ENCODE measurements at regions not wholly inside any gene's neighbourhood (a gene's known extent, or its start where the extent isn't known, plus 50 kb on each side); places are given as distances from the start of the nearest gene placed in this dataset.

GRCh38 chr9:135258461-135258860 lies 171.0 kb downstream of the OLFM1 start:
- DNase-seq: no peak
- Histone ChIP-seq H3K36me3 (no peaks in the 10 kb centered on the region), H3K4me3 (ENCODE audit: low read depth, low read length) (no peak overlapping the region), H3K4me1 (peaks cover 3% of the 10 kb centered on the region; the same call in 1 of the 2 replicates), H3K27me3 (no peaks in the 10 kb centered on the region), H3K9me3 (no peaks in the 10 kb centered on the region)
- TF ChIP-seq, protein P1, sequence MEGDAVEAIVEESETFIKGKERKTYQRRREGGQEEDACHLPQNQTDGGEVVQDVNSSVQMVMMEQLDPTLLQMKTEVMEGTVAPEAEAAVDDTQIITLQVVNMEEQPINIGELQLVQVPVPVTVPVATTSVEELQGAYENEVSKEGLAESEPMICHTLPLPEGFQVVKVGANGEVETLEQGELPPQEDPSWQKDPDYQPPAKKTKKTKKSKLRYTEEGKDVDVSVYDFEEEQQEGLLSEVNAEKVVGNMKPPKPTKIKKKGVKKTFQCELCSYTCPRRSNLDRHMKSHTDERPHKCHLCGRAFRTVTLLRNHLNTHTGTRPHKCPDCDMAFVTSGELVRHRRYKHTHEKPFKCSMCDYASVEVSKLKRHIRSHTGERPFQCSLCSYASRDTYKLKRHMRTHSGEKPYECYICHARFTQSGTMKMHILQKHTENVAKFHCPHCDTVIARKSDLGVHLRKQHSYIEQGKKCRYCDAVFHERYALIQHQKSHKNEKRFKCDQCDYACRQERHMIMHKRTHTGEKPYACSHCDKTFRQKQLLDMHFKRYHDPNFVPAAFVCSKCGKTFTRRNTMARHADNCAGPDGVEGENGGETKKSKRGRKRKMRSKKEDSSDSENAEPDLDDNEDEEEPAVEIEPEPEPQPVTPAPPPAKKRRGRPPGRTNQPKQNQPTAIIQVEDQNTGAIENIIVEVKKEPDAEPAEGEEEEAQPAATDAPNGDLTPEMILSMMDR (IDR thresholded peaks at IDR 0.05; ENCODE audit: low read depth, low read length): no peak

DNA sequence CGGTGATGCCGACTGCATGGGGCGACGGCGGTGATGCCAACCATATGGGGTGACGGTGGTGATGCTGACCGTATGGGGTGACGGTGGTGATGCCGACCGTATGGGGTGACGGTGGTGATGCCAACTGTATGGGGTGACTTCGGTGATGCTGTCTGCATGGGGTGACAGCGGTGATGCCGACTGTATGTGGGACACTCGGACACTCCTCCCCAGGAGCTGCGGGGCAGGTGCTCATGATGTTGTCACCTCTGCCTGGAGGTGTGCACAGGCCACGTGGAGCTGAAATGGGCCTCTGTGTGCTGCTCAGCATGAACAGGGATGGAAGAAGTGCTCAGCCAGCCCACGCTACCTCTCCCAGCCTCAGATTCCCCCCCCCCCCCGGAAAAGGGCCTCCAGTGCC lies 171.8 kb downstream of the OLFM1 start:
- TF ChIP-seq, protein P1 (IDR thresholded peaks at IDR 0.05; ENCODE audit: low read depth, low read length): no peak
- H3K9me3 ChIP-seq: no peaks in the 10 kb centered on the region
- no peak overlapping the region for H3K4me3 ChIP-seq (ENCODE audit: low read depth, low read length)
- no peak for DNase-seq
- H3K36me3 ChIP-seq: no peaks in the 10 kb centered on the region
- no peaks in the 10 kb centered on the region for H3K27me3 ChIP-seq
- H3K4me1 ChIP-seq: peaks cover 3% of the 10 kb centered on the region; the same call in 1 of the 2 replicates

DNA sequence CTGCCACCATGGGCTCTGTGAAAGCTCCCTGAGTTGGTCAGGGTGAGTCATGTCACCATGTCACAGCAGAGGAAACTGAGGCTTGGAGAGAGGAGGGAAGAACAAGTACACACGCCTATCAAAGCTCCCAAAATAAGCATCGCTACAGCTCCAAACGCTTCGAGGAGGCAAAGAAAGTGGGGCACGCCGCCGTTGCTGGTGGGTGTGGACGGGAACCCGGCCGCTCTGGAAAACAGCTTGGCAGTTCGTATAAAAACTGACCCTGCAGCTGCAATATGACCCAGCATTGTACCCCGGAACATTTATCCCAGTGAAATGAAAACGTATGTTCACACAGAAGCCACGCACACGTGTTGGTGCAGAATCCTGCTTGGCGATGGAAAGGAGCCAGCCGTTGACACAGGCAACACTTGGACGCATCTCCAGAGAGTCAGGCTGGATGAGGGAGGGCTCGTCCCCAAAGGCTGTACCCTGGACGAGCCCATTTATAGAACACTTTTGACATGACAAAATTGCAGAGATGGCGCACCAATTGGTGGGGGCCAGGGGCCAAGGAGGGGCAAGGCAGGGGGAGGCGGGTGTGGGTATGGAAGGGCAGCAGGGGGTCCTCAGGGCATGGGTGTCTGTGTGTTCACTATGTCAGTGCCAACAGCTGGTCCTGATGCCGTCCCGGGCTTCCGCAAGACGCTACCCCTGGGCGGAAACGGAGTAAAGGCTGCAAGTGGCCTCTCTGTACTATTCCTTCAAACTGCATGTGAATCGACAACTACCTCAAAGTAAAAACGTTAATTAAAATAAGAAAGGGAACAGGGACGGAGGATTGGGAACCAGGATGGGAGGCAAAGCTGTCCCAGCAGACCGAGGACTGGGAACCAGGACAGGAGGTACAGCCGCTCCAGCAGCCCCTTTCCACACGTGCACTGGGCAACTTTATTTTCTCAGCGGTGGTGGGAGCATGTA lies 173.0 kb downstream of the OLFM1 start:
- Histone ChIP-seq H3K4me3 (ENCODE audit: low read depth, low read length) (no peak overlapping the region), H3K4me1 (peaks cover 3% of the 10 kb centered on the region; the same call in 1 of the 2 replicates), H3K27me3 (no peaks in the 10 kb centered on the region), H3K36me3 (no peaks in the 10 kb centered on the region), H3K9me3 (no peaks in the 10 kb centered on the region)
- TF ChIP-seq, protein P1 (IDR thresholded peaks at IDR 0.05; ENCODE audit: low read depth, low read length): no peak
- no peak for DNase-seq

DNA sequence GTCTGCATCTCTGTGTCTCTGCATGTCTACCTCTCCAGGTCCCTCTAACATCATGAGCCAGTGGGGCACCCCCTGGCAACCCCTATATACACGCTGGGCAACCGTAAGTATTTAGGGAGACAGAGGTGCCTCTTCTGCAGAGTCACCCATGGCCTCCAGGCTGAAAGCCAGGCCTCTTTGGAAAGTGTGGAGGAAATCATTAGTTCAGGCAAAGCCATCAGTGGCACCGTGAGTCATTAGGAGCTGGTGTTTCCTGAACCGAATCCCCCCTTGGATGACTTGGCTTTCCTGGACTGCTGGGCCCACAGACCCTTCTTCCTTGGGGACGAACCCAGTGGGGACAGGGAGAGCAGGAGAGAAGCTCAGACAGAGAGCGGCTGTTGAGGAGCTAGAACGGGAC lies 174.8 kb downstream of the OLFM1 start:
- TF ChIP-seq, protein P1 (IDR thresholded peaks at IDR 0.05; ENCODE audit: low read depth, low read length): no peak
- no peaks in the 10 kb centered on the region for H3K9me3 ChIP-seq
- peaks cover 3% of the 10 kb centered on the region; the same call in 1 of the 2 replicates for H3K4me1 ChIP-seq
- H3K4me3 ChIP-seq (ENCODE audit: low read depth, low read length): no peak overlapping the region
- DNase-seq: no peak
- H3K36me3 ChIP-seq: no peaks in the 10 kb centered on the region
- no peaks in the 10 kb centered on the region for H3K27me3 ChIP-seq

DNA sequence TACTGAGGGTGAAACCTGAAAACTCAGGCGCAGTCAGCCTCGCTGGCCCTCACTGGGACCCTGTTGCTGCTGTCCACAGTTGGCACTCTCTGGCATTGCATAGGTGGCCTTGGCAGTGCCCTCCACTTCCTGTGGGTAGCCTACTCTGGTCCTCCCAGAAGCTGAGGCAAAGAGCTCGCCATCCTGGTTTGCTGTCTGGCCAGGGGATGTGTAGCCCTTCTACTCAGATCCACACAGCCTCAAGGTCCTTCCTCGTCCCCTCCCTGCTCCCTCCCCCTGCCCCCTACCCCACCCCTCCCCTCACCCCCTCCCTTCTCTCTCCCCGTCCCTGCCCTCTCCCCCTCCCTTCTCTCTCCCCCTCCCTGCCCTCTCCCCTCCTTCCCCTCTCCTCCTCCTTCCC lies 176.0 kb downstream of the OLFM1 start:
- no peak overlapping the region for H3K4me3 ChIP-seq (ENCODE audit: low read depth, low read length)
- H3K4me1 ChIP-seq: no peaks in the 10 kb centered on the region
- no peak for DNase-seq
- no peaks in the 10 kb centered on the region for H3K9me3 ChIP-seq
- H3K27me3 ChIP-seq: no peaks in the 10 kb centered on the region
- H3K36me3 ChIP-seq: no peaks in the 10 kb centered on the region
- TF ChIP-seq, protein P1 (IDR thresholded peaks at IDR 0.05; ENCODE audit: low read depth, low read length): no peak

- no peak overlapping the region for H3K4me3 ChIP-seq (ENCODE audit: low read depth, low read length)
- DNase-seq: no peak
- no peaks in the 10 kb centered on the region for H3K9me3 ChIP-seq
- TF ChIP-seq, protein P1 (IDR thresholded peaks at IDR 0.05; ENCODE audit: low read depth, low read length): no peak
- no peaks in the 10 kb centered on the region for H3K4me1 ChIP-seq
- H3K36me3 ChIP-seq: no peaks in the 10 kb centered on the region
- no peaks in the 10 kb centered on the region for H3K27me3 ChIP-seq
Observed at GRCh38 chr9:135265931-135266330, 178.5 kb downstream of the OLFM1 start.

All from BE2C (cell line).